ENCODE measurements at regions not wholly inside any gene's neighbourhood (a gene's known extent, or its start where the extent isn't known, plus 50 kb on each side); places are given as distances from the start of the nearest gene placed in this dataset.
"Not testable (repeated sequence)": the region's sequence is repeated elsewhere in the genome, so short reads cannot be mapped to it uniquely, and the experiment has no call there.

DNA sequence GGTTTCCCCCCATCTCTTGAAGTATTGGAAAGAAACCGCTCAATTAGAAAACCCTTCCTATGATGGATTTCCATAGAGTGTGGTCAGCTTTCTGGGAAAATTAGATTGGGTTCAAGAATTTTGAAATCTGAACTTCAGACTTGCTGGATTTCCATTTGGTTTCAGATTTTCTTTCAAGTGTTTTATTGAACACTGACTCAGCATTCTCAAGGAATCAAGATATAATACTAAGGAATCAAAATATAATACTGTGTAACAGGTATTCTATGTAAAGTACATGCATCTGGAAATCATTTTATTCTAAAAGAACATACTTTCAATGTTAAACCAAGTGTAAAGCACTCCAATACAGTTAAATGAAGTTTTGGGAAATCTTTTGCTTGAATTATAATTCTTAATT lies 94.7 kb upstream of the CCN2 start:
- FAIRE-seq = no peak

DNA sequence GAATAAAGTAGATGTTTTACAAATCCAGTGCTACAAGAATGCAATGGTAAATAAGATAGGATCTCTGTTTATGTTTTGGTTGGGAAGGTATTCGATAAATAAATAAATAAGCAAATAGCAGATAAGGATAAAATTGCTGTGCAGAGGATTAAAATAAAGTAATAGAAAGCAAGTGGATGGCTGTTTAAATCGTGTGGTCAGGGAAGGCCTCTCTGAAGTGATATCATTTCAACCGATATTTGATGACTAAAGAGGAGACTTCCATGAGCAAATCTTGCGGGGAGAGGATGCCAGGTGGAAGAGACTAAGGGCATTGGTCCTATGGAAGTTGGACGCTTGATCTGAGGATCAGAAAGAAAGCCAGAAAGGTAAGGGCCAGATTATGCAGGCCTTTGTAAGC lies 92.0 kb upstream of the CCN2 start:
- no peak for FAIRE-seq

DNA sequence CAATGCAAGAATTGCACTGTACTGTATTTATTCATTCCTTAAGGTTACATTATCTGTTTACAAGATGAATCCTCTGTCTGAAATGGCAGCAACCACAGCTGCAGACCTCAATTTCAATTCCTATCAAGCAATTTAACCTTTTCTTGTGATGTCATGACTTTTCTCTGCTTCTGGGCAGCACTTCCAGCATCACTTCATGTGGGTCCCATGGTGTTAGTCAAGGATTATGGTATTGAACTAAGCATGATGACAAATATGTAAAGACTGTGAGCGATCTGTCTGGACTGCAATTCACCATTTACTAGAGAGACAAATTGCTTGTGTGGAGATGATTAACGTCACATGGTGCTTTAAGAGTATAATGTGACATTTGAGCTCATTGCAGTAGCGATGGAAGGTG lies 90.5 kb upstream of the CCN2 start:
- no peak for FAIRE-seq

DNA sequence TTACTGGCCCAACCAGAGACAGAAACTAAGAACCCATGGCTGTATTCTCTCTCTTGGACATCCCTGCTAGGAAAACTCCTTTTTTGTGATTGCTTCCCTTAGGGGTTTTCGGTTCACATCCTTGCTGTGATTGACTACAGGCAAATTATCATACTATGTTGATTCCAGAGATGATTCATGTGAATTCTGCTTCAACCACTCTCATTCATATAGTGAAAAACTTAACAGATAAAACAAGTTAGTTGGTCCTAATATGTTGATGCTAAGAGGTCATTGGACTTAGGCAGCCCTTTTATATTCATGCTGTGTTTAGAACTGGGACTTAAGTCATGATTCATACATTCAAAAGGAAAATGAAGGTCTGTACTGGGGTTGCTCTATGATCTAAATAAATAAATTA lies 76.9 kb upstream of the CCN2 start:
- no peak for FAIRE-seq

DNA sequence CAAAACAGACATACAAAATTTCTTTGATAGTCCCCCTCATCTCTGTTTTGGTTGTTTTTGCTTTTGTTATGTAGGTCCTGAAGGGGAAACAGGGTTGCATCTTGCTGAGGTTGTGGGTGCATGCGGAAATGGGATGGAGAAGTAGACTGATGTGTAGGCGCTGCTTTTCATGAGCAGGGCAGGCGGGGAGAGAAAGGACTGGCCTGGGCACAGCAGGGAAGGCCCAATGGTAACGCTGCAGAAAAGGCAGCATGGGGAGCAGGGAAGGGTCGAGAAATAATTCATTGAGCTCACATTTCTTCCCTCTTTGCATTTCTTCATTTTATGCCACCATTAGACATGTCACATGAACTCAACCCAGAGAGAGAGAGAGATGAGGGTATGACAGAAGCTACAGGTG lies 74.3 kb upstream of the CCN2 start:
- no peak for FAIRE-seq

DNA sequence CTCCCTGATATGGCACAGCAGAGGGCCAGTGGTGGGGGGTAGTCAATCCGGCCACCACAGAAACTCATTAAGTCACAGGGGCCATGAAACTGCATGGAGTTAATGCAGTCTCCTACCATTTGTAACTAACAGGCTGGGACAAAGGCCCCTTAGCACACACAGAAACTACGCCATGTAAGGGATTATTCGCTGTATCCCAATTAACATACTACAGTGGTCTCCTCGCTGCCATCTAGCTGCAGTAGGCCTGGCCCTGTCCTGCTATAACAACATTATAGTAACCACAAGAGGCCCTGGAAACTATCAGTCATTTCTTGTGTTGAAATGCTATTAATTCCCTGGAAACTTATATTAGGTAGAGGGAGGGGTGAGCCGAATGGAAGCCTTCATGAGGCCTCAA lies 72.3 kb upstream of the CCN2 start:
- no peak for FAIRE-seq

DNA sequence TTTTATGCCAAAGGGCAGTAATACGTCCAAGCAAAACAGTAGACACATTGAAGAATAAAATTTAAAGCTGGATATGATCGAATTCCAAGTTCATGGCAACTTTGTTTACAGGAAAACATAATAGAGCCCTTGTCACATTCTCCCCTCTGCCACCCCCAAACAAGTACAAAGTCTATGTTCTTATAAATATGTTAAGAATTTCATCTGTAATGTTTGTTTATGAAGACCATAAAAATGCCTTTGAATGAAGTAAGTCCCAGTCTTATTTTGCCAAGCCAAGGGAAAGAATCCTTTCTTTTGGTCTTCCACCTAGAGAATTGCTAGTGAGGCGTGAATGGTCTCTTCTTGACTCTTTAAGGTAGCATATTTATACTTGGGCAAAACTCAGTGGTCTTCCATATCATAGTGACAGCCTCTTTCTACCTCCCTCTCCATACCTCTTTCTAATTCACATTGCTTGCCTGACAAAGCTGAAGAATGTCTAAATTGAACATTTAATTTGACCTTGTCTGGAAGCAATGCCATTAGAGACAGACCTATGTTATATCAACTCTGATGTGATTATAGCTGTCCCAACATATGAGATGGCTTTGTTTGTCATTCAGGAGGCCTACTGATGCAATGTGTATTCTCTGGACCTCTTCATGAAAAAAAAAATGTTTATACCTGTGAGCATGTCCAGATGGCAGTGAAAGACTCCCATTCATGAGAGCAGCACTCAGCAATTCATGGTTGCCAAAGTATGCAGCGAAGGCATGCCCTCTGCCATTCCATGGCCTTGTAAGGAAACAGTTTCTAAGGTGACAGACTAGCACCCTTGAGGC lies 70.6 kb upstream of the CCN2 start:
- no peak for FAIRE-seq

DNA sequence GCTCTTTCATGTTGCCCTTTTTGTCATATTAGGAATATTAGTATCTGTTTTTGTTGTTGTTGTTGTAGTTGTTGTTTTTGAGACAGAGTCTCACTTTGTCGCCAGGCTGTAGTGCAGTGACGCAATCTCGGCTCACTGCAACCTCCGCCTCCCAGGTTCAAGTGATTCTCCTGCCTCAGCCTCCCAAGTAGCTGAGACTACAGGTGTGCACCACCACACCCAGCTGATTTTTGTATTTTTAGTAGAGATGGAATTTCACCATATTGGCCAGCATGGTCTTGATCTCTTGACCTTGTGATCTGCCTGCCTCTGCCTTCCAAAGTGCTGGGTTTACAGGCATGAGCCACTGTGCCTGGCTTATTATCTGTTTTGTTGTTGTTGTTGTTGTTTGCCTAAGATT lies 69.7 kb upstream of the CCN2 start:
- not testable (repeated sequence) for FAIRE-seq

DNA sequence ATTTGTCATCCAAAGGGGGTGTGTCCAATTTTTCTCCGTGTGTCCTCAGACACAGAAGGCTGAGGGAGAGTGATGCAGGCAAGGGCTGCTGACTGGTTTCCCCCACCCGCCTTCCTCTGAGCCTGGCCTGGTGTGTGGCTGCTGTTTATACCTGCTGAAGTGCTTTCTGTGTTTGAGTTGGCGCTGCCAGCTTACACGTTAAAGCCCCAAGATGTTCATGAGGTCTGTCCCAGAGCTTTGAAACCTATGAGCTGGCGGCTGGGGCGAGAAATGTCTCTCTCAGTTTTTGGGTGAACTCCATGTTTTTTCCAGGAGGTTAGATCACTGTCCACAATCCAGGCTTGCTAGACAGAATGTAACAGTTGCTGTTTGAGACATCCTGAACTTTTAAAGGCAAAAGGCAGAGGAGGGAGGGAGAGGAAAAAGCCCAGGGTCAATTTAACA lies 69.0 kb upstream of the CCN2 start:
- FAIRE-seq = no peak

DNA sequence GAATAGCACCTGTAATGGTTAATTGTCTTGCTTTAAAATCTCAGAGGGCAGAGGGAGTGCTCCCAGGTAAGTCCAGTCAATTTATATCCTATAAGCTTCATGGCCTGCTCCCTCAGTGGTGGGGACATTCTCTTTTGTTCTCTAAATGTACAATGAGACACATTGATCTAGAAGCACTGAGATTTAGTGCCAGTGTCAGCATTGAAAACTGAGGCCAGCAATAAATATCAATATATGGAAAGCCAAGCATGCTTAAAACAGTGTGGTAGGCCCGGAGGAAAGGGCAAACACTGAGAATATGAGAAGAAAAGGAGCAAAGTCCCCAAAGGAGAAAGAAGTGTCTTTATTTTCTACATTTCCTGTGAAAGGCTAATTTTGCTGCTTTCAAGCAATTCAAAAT lies 68.4 kb upstream of the CCN2 start:
- no peak for FAIRE-seq

DNA sequence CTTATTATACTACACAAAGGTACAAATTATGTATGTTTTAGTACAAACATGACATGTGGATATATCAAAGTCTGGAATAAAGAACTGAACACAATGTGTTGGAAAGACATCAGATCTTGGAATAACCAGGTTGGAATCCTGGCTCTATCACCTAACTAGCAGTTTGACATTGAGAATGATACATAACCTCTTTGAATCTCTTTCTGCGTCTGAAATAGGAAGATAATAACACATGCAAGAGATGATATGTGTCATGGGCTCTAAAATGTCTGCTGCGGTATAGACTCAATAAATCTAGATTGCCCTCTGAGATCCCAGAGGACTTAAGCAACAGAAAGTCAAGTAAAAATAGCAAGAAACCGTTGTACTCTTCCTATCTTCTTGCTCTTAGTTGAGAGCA lies 66.8 kb upstream of the CCN2 start:
- FAIRE-seq = no peak

DNA sequence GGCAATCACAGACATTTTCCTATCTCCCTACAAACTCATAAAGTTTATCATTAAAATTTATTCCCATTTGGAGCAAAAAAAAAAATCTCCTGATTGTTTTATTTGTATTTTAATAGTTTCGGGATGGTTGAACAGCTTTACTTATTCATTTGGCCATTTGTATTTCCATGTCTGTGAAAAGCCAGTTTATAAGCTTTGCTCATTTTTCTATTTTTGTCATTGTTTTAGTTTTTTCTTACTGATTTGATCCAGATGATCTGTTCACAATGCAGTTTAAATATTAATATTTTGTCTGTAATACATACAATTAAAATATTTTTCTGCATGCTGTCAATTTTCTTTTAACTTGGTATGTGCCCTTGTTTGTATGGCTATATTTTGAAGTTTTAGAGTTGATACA lies 65.2 kb upstream of the CCN2 start:
- FAIRE-seq = peak; percentile 73

DNA sequence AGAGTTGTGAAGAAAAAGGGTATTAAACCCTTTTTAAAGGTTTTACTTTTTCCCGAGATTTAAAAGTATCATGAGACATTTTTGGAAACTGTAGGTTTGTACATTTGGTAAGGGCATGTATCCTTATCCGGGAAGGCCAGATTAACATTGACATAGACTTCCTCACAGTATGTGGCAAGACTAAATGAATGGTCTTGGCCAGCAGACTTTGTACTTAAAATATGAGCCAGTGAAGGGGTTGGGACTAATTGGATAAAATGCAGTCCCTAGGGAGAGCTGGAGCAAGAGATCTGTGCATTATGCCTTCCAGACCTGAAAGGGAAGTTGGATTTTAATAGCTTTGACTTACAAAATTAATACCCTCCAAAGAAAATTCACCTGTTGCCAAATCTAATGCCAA lies 60.4 kb upstream of the CCN2 start:
- FAIRE-seq = no peak

DNA sequence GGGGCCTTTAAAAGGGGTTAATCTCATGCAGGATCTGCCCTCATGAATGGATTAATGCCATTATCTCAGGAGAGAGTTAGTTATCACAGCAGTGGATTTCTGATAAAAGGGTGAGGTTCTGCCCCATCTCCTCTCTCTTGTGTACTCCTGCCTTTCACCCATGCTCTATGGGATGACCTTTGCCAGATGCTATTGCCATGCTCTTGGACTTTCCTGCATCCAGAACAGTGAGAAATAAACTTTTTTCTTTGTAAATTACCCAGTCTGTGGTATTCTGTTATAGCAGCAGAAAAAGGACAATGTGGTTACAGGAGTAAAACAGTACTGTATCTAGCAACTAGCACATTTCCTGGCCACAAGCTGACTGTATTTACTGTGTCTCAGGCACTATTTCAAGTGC lies 58.0 kb upstream of the CCN2 start:
- no peak for FAIRE-seq

DNA sequence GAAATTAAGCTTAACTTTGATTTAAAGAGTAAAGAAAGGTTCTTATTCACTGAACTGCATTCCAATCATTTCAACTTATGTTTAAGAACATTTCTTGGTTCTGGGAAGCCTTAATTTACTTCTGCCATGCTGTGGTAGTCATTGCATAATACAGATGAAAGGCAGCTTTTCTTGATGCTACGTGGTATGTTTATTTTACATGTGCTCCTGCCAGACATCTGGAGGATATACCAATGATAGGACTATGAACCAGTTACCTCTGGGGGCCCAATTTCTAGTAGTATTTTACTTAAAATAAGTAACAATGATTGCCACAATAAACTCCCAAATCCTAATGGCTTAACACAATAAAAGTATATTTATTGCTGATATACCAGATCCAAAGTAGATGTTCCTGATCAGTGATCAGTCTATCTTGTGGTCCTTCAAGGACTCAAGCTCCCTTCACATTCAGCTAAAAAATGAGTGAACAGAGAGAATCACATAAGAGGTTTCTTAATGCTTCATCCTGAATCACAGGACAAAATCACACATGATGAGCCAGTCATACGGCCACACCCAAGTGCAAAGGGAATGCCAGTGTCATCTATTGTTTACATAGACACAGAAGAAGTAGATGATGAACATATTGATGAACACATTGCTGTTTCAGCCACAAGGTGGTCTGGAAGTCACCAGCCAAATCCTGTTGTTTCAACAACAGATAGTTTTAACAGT lies 56.5 kb upstream of the CCN2 start:
- no peak for FAIRE-seq

DNA sequence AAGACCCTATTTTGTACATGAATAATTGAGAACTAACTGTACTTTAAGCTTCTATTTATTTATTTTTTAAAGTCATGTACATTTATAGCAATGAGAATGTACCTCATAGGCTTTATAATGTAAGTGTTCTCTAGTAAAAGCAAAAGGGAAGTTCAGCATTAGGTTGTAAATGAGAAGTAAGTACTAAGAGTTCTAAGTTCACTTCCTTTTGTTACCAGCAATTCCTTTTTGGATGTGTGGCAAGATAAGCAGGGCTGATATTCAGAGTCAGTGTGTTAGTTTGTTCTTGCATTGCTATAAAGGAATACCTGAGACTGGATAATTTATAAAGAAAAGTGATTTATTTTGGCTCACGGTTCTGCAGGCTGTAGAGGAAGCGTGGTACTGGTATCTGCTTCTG lies 54.0 kb upstream of the CCN2 start:
- FAIRE-seq = no peak

DNA sequence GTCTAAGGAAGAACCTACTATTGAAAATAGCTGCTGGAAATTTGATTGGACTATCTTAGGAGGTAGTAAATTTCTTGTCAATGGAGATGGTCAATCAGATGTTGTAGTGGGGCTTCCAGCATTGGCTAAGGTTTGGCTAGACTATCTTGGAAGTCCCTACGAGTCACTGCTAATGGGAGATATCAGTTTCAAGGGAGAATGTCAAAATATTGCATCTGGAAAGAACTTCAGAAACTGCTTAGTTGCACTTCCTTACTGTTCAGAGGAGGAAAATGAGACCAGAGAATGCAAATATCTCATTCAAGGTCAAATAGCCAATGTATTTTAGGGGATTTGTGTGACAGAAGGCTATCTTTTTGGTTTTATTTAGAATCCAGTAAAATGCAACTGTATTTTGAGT lies 53.5 kb upstream of the CCN2 start:
- no peak for FAIRE-seq

DNA sequence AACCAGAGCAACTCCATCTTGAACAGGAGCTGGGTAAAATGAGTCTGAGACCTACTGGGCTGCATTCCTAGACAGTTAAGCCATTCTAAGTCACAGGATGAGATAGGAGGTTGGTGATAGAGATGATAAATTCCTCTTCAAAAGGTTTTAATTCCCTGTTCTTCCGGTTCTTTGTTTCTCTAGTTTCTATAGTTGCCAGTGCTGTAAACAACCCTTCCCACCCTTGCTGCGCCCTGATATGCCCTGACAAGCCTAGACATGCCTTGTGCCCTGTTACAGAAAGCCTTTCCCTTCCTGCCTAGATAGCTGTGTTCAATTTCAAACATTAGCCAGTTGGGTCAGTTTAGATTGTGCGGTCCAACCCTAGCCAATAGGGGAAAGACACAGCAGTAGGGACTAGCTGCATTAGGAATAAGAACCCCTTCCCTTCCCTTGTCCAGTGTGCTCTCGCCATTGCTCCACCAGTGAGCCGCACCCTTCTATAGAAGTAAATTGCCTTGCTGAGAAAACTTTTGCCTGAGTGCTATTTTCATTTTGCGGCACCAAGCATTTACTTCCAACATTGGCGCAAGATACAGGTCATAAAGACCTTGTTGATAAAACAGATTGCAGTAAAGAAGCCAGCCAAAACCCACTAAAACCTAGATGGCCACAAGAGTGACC lies 52.5 kb upstream of the CCN2 start:
- no peak for FAIRE-seq

Data from endometrium (tissue), 2 donors.